ENCODE measurements at regions not wholly inside any gene's neighbourhood (a gene's known extent, or its start where the extent isn't known, plus 50 kb on each side); places are given as distances from the start of the nearest gene placed in this dataset.

GRCh38 chr1:65049941-65050713, 83.8 kb upstream of the JAK1 start:
- Histone ChIP-seq H3K27ac (no peak overlapping the region), H3K4me3 (no peak overlapping the region)
- no peak for DNase-seq (ENCODE audit: low spot score)
- TF ChIP-seq CTCF (IDR thresholded peaks at IDR 0.05) = no peak

- Histone ChIP-seq H3K27ac (no peak overlapping the region), H3K4me3 (no peak overlapping the region)
- DNase-seq (ENCODE audit: low spot score) = no peak
- no peak for TF ChIP-seq CTCF (IDR thresholded peaks at IDR 0.05)
These were observed 84.4 kb upstream of the JAK1 start for GRCh38 chr1:65050735-65051134.

GRCh38 chr1:65054481-65054880, 88.1 kb upstream of the JAK1 start:
- no peak for DNase-seq (ENCODE audit: low spot score)
- TF ChIP-seq CTCF (IDR thresholded peaks at IDR 0.05) = no peak
- H3K4me3 ChIP-seq = no peak overlapping the region
- H3K27ac ChIP-seq = no peak overlapping the region

- Histone ChIP-seq H3K27ac (no peak overlapping the region), H3K4me3 (no peak overlapping the region)
- TF ChIP-seq CTCF (IDR thresholded peaks at IDR 0.05) = no peak
- DNase-seq (ENCODE audit: low spot score) = no peak
These were observed 89.4 kb upstream of the JAK1 start for GRCh38 chr1:65055747-65056146.

GRCh38 chr1:65056234-65056633, 89.9 kb upstream of the JAK1 start:
- no peak for TF ChIP-seq CTCF (IDR thresholded peaks at IDR 0.05)
- DNase-seq (ENCODE audit: low spot score) = no peak
- no peak overlapping the region for H3K4me3 ChIP-seq
- peak overlapping the region in 1 of 2 donors; percentile 38 for H3K27ac ChIP-seq

GRCh38 chr1:65056866-65057265, 90.5 kb upstream of the JAK1 start:
- Histone ChIP-seq H3K27ac (peak overlapping the region in 1 of 2 donors; percentile 6), H3K4me3 (no peak overlapping the region)
- DNase-seq (ENCODE audit: low spot score) = no peak
- no peak for TF ChIP-seq CTCF (IDR thresholded peaks at IDR 0.05)

- no peak for DNase-seq (ENCODE audit: low spot score)
- no peak overlapping the region for H3K4me3 ChIP-seq
- peak overlapping the region; percentile 3 to 46 for H3K27ac ChIP-seq
- TF ChIP-seq CTCF (IDR thresholded peaks at IDR 0.05) = peak; percentile 74
These were observed 88.0 kb upstream of the AK4 start for GRCh38 chr1:65059930-65060538.
